ENCODE measurements at regions not wholly inside any gene's neighbourhood (a gene's known extent, or its start where the extent isn't known, plus 50 kb on each side); places are given as distances from the start of the nearest gene placed in this dataset.

- TF ChIP-seq POLR2AphosphoS5 (IDR thresholded peaks at IDR 0.05; ENCODE audit: low read depth) (no peak), SPI1 (IDR thresholded peaks at IDR 0.05; ENCODE audit: borderline replicate concordance, low read depth) (no peak), CTCF (IDR thresholded peaks at IDR 0.05; ENCODE audit: insufficient read depth, low read length) (no peak), GABPA (IDR thresholded peaks at IDR 0.05; ENCODE audit: low read depth) (no peak), REST (IDR thresholded peaks at IDR 0.05; ENCODE audit: insufficient replicate concordance, low read depth) (no peak)
- no peaks in the 10 kb centered on the region for H3K27me3 ChIP-seq (ENCODE audit: insufficient read depth, poor library complexity, severe bottlenecking)
- DNase-seq (ENCODE audit: low read depth in 1 of 2, low spot score in 1 of 2): no peak
- no peak overlapping the region for H3K27ac ChIP-seq (replicated peaks)
- no peak overlapping the region for H3K4me3 ChIP-seq (replicated peaks; ENCODE audit: insufficient read depth, low read length)
Observed at GRCh38 chr1:98073823-98074222, 153.0 kb upstream of the DPYD start.

GRCh38 chr1:98073106-98073505 lies 152.3 kb upstream of the DPYD start:
- no peaks in the 10 kb centered on the region for H3K27me3 ChIP-seq (ENCODE audit: insufficient read depth, poor library complexity, severe bottlenecking)
- no peak overlapping the region for H3K27ac ChIP-seq (replicated peaks)
- no peak overlapping the region for H3K4me3 ChIP-seq (replicated peaks; ENCODE audit: insufficient read depth, low read length)
- no peak for DNase-seq (ENCODE audit: low read depth in 1 of 2, low spot score in 1 of 2)
- no peak for TF ChIP-seq GABPA (IDR thresholded peaks at IDR 0.05; ENCODE audit: low read depth)
- TF ChIP-seq CTCF (IDR thresholded peaks at IDR 0.05; ENCODE audit: insufficient read depth, low read length): no peak
- no peak for TF ChIP-seq POLR2AphosphoS5 (IDR thresholded peaks at IDR 0.05; ENCODE audit: low read depth)
- no peak for TF ChIP-seq REST (IDR thresholded peaks at IDR 0.05; ENCODE audit: insufficient replicate concordance, low read depth)
- TF ChIP-seq SPI1 (IDR thresholded peaks at IDR 0.05; ENCODE audit: borderline replicate concordance, low read depth): no peak

GRCh38 chr1:98072047-98072446 lies 151.2 kb upstream of the DPYD start:
- Histone ChIP-seq H3K27me3 (ENCODE audit: insufficient read depth, poor library complexity, severe bottlenecking) (no peaks in the 10 kb centered on the region), H3K27ac (replicated peaks) (no peak overlapping the region), H3K4me3 (replicated peaks; ENCODE audit: insufficient read depth, low read length) (no peak overlapping the region)
- TF ChIP-seq POLR2AphosphoS5 (IDR thresholded peaks at IDR 0.05; ENCODE audit: low read depth) (no peak), CTCF (IDR thresholded peaks at IDR 0.05; ENCODE audit: insufficient read depth, low read length) (no peak), GABPA (IDR thresholded peaks at IDR 0.05; ENCODE audit: low read depth) (no peak), REST (IDR thresholded peaks at IDR 0.05; ENCODE audit: insufficient replicate concordance, low read depth) (no peak), SPI1 (IDR thresholded peaks at IDR 0.05; ENCODE audit: borderline replicate concordance, low read depth) (no peak)
- DNase-seq (ENCODE audit: low read depth in 1 of 2, low spot score in 1 of 2): no peak
